A549 (cell line): ENCODE measurements at regions not wholly inside any gene's neighbourhood (a gene's known extent, or its start where the extent isn't known, plus 50 kb on each side); places are given as distances from the start of the nearest gene placed in this dataset.
A peak's percentile ranks its signal among the peaks of the same experiment; 100 is the strongest.
"Not testable (repeated sequence)": the region's sequence is repeated elsewhere in the genome, so short reads cannot be mapped to it uniquely, and the experiment has no call there.

Experiments used
- ATAC-seq, 2 experiments: fragments of 200-7000 bp in 1 of 2; fragments of >200 bp in 1 of 2; cut with Nextera tagmentation in 1 of 2; cut with Tn5 transposase in 1 of 2; 3 replicates each; pipeline versions ENCODE4 v1.8.0 to v1.9.1; 2018 to 2020; ENCODE audit warnings: mild to moderate bottlenecking in 1 of 2, moderate library complexity in 1 of 2
- CTCF ChIA-PET: fragments of 300-600 bp; sonication (Branson Sonifier 250); formaldehyde crosslinking; extraction: SDS; loops from one replicate; lab custom pipeline; 2021; ENCODE audit warnings: antibody characterized with exemption, inconsistent platforms; lab: Yijun Ruan, JAX
- POLR2A ChIA-PET: fragments of 350-600 bp; formaldehyde crosslinking; extraction: SDS; loops from one replicate; lab custom pipeline; 2021; ENCODE audit warnings: antibody characterized with exemption, inconsistent platforms; lab: Yijun Ruan, JAX
- DNase-seq, 2 experiments: peaks; one replicate each; pipeline versions ENCODE4 v3.0.0 to v3.0.0-alpha.2; 2011 to 2016; ENCODE audit warnings: low read depth in 1 of 2, low spot score in 1 of 2
- FAIRE-seq: peaks from 2 replicates; lab custom pipeline; 2011; peaks lifted over from hg19 to GRCh38; lab: Jason Lieb, UNC
- H3K27ac ChIP-seq, 2 experiments: fragments of >200 bp; sonication (Bioruptor Twin); formaldehyde crosslinking; 3 replicates each; pipeline ENCODE4 v1.5.1; 2016 to 2017
- H3K4me1 ChIP-seq: fragments of >200 bp; sonication (Bioruptor Twin); formaldehyde crosslinking; 3 replicates; pipeline ENCODE4 v1.6.1; 2016
- H3K4me2 ChIP-seq: fragments of >200 bp; sonication (Bioruptor Twin); formaldehyde crosslinking; 3 replicates; pipeline ENCODE4 v1.6.1; 2016
- H3K4me3 ChIP-seq: fragments of >200 bp; sonication (Bioruptor Twin); formaldehyde crosslinking; 3 replicates; pipeline ENCODE4 v1.5.1; 2016
- H3K9me3 ChIP-seq: fragments of >200 bp; sonication (Bioruptor Twin); formaldehyde crosslinking; 3 replicates; pipeline ENCODE4 v1.6.1; 2016
- WGBS: methylation state at CpG from one replicate; pipeline ENCODE4 v1.1.6; 2017; ENCODE audit errors: missing lambda C conversion rate; 5-methylcytosine and 5-hydroxymethylcytosine counted together

GRCh38 chr1:83472066-83472465 is 526.9 kb downstream of the TTLL7 start:
- FAIRE-seq, H3K4me2 ChIP-seq, H3K9me3 ChIP-seq, H3K4me1 ChIP-seq, DNase-seq, ATAC-seq, POLR2A ChIA-PET, H3K27ac ChIP-seq, CTCF ChIA-PET, H3K4me3 ChIP-seq: not testable (repeated sequence)
- 10% methylated on average over 3 of the region's 3 CpGs for WGBS

GRCh38 chr1:83471272-83471671 is 527.7 kb downstream of the TTLL7 start:
- H3K27ac ChIP-seq, FAIRE-seq, H3K9me3 ChIP-seq, H3K4me2 ChIP-seq, ATAC-seq, H3K4me3 ChIP-seq, POLR2A ChIA-PET, DNase-seq, H3K4me1 ChIP-seq, CTCF ChIA-PET: not testable (repeated sequence)
- WGBS, result 0% methylated on average over 1 of the region's 1 CpG

- H3K27ac ChIP-seq, H3K4me1 ChIP-seq, H3K4me2 ChIP-seq, DNase-seq, POLR2A ChIA-PET, CTCF ChIA-PET, FAIRE-seq, H3K4me3 ChIP-seq, ATAC-seq, H3K9me3 ChIP-seq: not testable (repeated sequence)
- 0% methylated on average over 4 of the region's 4 CpGs for WGBS
These were observed 530.6 kb downstream of the TTLL7 start for GRCh38 chr1:83468336-83468735.

- H3K27ac ChIP-seq, POLR2A ChIA-PET, H3K4me3 ChIP-seq, CTCF ChIA-PET, H3K9me3 ChIP-seq, H3K4me1 ChIP-seq, FAIRE-seq, ATAC-seq, H3K4me2 ChIP-seq, DNase-seq: not testable (repeated sequence)
- no CpG with 5 or more reads among the region's 1 CpG for WGBS
These were observed 541.1 kb downstream of the TTLL7 start for GRCh38 chr1:83457735-83458248.

- H3K4me1 ChIP-seq, ATAC-seq, H3K27ac ChIP-seq, H3K9me3 ChIP-seq, H3K4me2 ChIP-seq, H3K4me3 ChIP-seq, FAIRE-seq, DNase-seq, POLR2A ChIA-PET, CTCF ChIA-PET: not testable (repeated sequence)
- 0% methylated on average over 2 of the region's 2 CpGs for WGBS
These were observed 541.7 kb downstream of the TTLL7 start for GRCh38 chr1:83457281-83457680.

- POLR2A ChIA-PET, CTCF ChIA-PET, FAIRE-seq, DNase-seq, H3K4me2 ChIP-seq, H3K27ac ChIP-seq, H3K9me3 ChIP-seq, H3K4me3 ChIP-seq, ATAC-seq, H3K4me1 ChIP-seq: not testable (repeated sequence)
- 0% methylated on average over 1 of the region's 1 CpG for WGBS
These were observed 543.2 kb downstream of the TTLL7 start for GRCh38 chr1:83455753-83456152.

- DNase-seq, CTCF ChIA-PET, H3K27ac ChIP-seq, H3K9me3 ChIP-seq, FAIRE-seq, H3K4me3 ChIP-seq, H3K4me2 ChIP-seq, ATAC-seq, POLR2A ChIA-PET, H3K4me1 ChIP-seq: not testable (repeated sequence)
- WGBS, result 0% methylated on average over 2 of the region's 3 CpGs
These were observed 553.1 kb downstream of the TTLL7 start for GRCh38 chr1:83445873-83446272.

GRCh38 chr1:83442412-83442811 is 556.5 kb downstream of the TTLL7 start:
- H3K4me1 ChIP-seq, DNase-seq, H3K4me2 ChIP-seq, H3K27ac ChIP-seq, H3K4me3 ChIP-seq, ATAC-seq, H3K9me3 ChIP-seq, POLR2A ChIA-PET, CTCF ChIA-PET: not testable (repeated sequence)
- peak; percentile 98 for FAIRE-seq
- 15% methylated on average over 3 of the region's 3 CpGs for WGBS

GRCh38 chr1:83440586-83440985 is 558.3 kb downstream of the TTLL7 start:
- ATAC-seq, DNase-seq, POLR2A ChIA-PET, CTCF ChIA-PET, H3K27ac ChIP-seq, H3K4me2 ChIP-seq, H3K4me3 ChIP-seq, FAIRE-seq, H3K9me3 ChIP-seq, H3K4me1 ChIP-seq: not testable (repeated sequence)
- WGBS, result 3% methylated on average over 3 of the region's 3 CpGs

GRCh38 chr1:83440021-83440420 is 558.9 kb downstream of the TTLL7 start:
- FAIRE-seq, H3K4me1 ChIP-seq, CTCF ChIA-PET, H3K27ac ChIP-seq, H3K4me2 ChIP-seq, DNase-seq, H3K9me3 ChIP-seq, POLR2A ChIA-PET, ATAC-seq, H3K4me3 ChIP-seq: not testable (repeated sequence)
- WGBS, result 0% methylated on average over 1 of the region's 1 CpG

GRCh38 chr1:83438316-83438715 is 560.6 kb downstream of the TTLL7 start:
- H3K27ac ChIP-seq, H3K4me2 ChIP-seq, POLR2A ChIA-PET, CTCF ChIA-PET, H3K4me1 ChIP-seq, H3K9me3 ChIP-seq, ATAC-seq, DNase-seq, FAIRE-seq, H3K4me3 ChIP-seq: not testable (repeated sequence)
- WGBS, result 6% methylated on average over 1 of the region's 1 CpG

GRCh38 chr1:83435336-83435735 is 563.6 kb downstream of the TTLL7 start:
- not testable (repeated sequence) for H3K4me1 ChIP-seq, FAIRE-seq

More at GRCh38 chr1:83435336-83435735, 563.6 kb downstream of the TTLL7 start:
- ATAC-seq, H3K9me3 ChIP-seq, H3K27ac ChIP-seq, H3K4me3 ChIP-seq, DNase-seq, H3K4me2 ChIP-seq, POLR2A ChIA-PET, CTCF ChIA-PET: not testable (repeated sequence)
- WGBS, result 27% methylated on average over 2 of the region's 2 CpGs
